ENCODE measurements at regions not wholly inside any gene's neighbourhood (a gene's known extent, or its start where the extent isn't known, plus 50 kb on each side); places are given as distances from the start of the nearest gene placed in this dataset.

DNA sequence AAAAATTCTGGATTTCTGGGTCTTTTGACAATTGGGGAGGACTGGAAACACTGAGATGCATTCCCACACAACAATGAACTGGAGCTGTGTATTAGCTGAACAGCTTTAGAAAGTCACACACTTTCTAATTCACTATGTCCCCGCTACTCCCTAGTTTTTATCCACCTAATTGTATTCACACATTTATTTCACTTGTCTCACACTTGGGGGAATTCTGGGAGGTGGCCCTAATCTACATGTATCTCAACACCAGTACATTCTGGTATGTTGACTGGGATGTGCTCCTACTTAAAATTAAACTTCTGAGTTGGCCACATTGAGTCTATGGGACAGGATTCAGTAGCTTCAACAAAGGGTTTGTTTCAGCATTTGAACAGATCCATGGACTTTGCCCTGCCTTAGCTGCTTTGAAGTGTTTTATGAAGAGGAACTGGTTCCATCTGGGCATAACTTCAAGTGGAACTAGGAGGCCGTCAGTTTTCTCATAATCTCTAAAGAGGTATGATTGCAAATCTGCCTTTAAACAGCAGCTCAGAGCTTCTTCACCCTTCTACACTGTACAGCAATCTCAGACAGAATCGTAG, 106.5 kb upstream of the CMC1 start:
- no peak overlapping the region for H2AK5ac ChIP-seq (ENCODE audit: low read length, severe bottlenecking)
- H3K4me1 ChIP-seq (ENCODE audit: control insufficient read depth, insufficient read depth, low read depth, low read length), result no peaks in the 10 kb centered on the region
- H2AFZ ChIP-seq (ENCODE audit: low read depth, low read length), result no peak overlapping the region
- no peak overlapping the region for H3K4me3 ChIP-seq (ENCODE audit: insufficient read depth in 1 of 2, low read depth in 1 of 2, low read length in 2 of 2)
- H3K14ac ChIP-seq (ENCODE audit: low read length in 2 of 2), result no peak overlapping the region
- H3K18ac ChIP-seq (ENCODE audit: low read depth in 1 of 2, low read length in 2 of 2), result no peak overlapping the region
- no peak overlapping the region for H2BK12ac ChIP-seq (ENCODE audit: low read length in 2 of 2)
- no peaks in the 10 kb centered on the region for H3K79me1 ChIP-seq (replicated peaks; ENCODE audit: low read length, poor library complexity, severe bottlenecking)
- WGBS, result 70% methylated on average over 3 of the region's 3 CpGs
- no peak for DNase-seq
- no peak overlapping the region for H3K4ac ChIP-seq (ENCODE audit: low read depth in 1 of 2, low read length in 2 of 2)
- H3K27ac ChIP-seq (ENCODE audit: low read length, poor library complexity, severe bottlenecking), result no peak overlapping the region
- H2BK15ac ChIP-seq (ENCODE audit: low read depth, poor library complexity, severe bottlenecking), result no peak overlapping the region
- no peak overlapping the region for H4K91ac ChIP-seq (ENCODE audit: low read length)
- no peak overlapping the region for H2BK5ac ChIP-seq (ENCODE audit: low read depth, low read length, poor library complexity, severe bottlenecking)
- no peak overlapping the region for H2BK120ac ChIP-seq (ENCODE audit: low read depth, low read length)
- no peaks in the 10 kb centered on the region for H3K27me3 ChIP-seq (ENCODE audit: control insufficient read depth in 1 of 2, insufficient read depth in 1 of 2, low read length in 2 of 2)
- no peak overlapping the region for H3K4me2 ChIP-seq (ENCODE audit: low read length, poor library complexity, severe bottlenecking)
- no peaks in the 10 kb centered on the region for H3K9me3 ChIP-seq (ENCODE audit: control insufficient read depth, low read length)
- no peak overlapping the region for H3K23ac ChIP-seq (ENCODE audit: low read length in 2 of 2)
- H3K36me3 ChIP-seq (ENCODE audit: control insufficient read depth in 1 of 2, insufficient read depth in 2 of 2, low read depth in 1 of 2, low read length in 2 of 2), result no peaks in the 10 kb centered on the region
- H4K8ac ChIP-seq (ENCODE audit: low read length), result no peak overlapping the region
- H3K9ac ChIP-seq (ENCODE audit: low read length), result no peak overlapping the region

DNA sequence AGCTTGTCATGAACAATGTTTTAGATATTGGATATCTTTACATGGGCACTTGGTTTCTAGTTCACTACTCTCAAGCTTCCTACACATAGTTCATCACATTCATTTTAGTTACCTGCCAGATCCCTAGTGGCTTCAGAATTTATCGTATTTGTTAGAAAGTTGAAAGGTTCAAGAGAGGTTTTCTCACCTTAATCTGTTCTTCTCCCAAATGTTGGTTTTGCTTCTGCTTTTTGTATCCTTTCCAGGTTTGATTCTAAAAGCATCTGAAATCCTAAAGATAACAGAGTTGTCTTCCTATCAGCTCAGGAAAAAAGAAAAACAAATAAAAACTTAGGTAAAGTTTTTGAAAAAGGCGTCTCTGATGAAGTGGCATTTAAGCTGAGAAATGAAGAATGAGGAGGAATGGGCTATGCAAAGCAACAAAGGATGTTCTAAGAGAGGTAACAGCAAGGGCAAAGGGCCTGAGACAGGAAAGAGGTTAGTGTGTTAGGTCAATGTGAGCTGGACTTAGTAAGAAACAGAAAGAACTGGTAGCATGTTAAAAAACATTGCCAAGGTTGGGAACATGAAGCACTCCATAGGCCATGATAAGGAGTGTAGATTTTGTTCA, 104.7 kb upstream of the CMC1 start:
- Histone ChIP-seq H2AK5ac (ENCODE audit: low read length, severe bottlenecking) (no peak overlapping the region), H3K14ac (ENCODE audit: low read length in 2 of 2) (no peak overlapping the region), H3K4ac (ENCODE audit: low read depth in 1 of 2, low read length in 2 of 2) (no peak overlapping the region), H3K27ac (ENCODE audit: low read length, poor library complexity, severe bottlenecking) (no peak overlapping the region), H2AFZ (ENCODE audit: low read depth, low read length) (no peak overlapping the region), H3K4me2 (ENCODE audit: low read length, poor library complexity, severe bottlenecking) (no peak overlapping the region), H3K27me3 (ENCODE audit: control insufficient read depth in 1 of 2, insufficient read depth in 1 of 2, low read length in 2 of 2) (no peaks in the 10 kb centered on the region), H3K4me3 (ENCODE audit: insufficient read depth in 1 of 2, low read depth in 1 of 2, low read length in 2 of 2) (no peak overlapping the region), H3K79me1 (replicated peaks; ENCODE audit: low read length, poor library complexity, severe bottlenecking) (no peaks in the 10 kb centered on the region), H4K8ac (ENCODE audit: low read length) (no peak overlapping the region), H3K9me3 (ENCODE audit: control insufficient read depth, low read length) (no peaks in the 10 kb centered on the region), H3K9ac (ENCODE audit: low read length) (no peak overlapping the region), H3K4me1 (ENCODE audit: control insufficient read depth, insufficient read depth, low read depth, low read length) (no peaks in the 10 kb centered on the region), H2BK5ac (ENCODE audit: low read depth, low read length, poor library complexity, severe bottlenecking) (no peak overlapping the region), H3K23ac (ENCODE audit: low read length in 2 of 2) (no peak overlapping the region), H2BK12ac (ENCODE audit: low read length in 2 of 2) (no peak overlapping the region), H4K91ac (ENCODE audit: low read length) (no peak overlapping the region), H2BK15ac (ENCODE audit: low read depth, poor library complexity, severe bottlenecking) (no peak overlapping the region), H2BK120ac (ENCODE audit: low read depth, low read length) (no peak overlapping the region), H3K36me3 (ENCODE audit: control insufficient read depth in 1 of 2, insufficient read depth in 2 of 2, low read depth in 1 of 2, low read length in 2 of 2) (no peaks in the 10 kb centered on the region), H3K18ac (ENCODE audit: low read depth in 1 of 2, low read length in 2 of 2) (no peak overlapping the region)
- no peak for DNase-seq
- WGBS, result 68% methylated on average over 1 of the region's 2 CpGs

DNA sequence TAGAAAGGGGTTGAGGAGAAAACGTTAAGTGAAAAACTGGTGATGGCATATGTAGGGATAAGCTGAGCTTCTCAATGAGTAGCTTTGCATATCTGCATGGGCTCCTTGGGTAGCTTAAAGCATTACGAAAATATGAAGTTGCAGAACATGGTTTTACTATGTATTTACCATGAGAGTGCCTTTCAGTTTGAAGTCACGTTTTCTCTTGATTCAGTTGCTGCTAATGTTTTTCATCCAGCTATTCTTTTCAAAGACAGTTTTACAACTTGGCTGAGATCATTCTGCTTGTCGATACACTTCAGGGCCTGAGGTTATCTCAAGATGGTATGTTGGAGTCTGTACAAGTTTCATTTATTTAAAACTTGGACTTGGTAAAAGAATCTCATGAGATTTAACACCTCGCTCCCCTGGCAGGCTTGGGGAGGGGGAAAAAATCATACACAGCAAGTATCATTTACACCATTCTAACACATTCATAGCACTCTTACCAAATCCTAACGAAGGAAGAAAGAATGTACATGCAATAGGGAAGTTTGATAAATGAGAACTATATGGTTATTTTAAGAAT, 103.3 kb upstream of the CMC1 start:
- Histone ChIP-seq H4K8ac (ENCODE audit: low read length) (no peak overlapping the region), H3K9me3 (ENCODE audit: control insufficient read depth, low read length) (no peaks in the 10 kb centered on the region), H3K4me2 (ENCODE audit: low read length, poor library complexity, severe bottlenecking) (no peak overlapping the region), H2BK120ac (ENCODE audit: low read depth, low read length) (no peak overlapping the region), H3K79me1 (replicated peaks; ENCODE audit: low read length, poor library complexity, severe bottlenecking) (no peaks in the 10 kb centered on the region), H3K4me3 (ENCODE audit: insufficient read depth in 1 of 2, low read depth in 1 of 2, low read length in 2 of 2) (no peak overlapping the region), H4K91ac (ENCODE audit: low read length) (no peak overlapping the region), H3K27me3 (ENCODE audit: control insufficient read depth in 1 of 2, insufficient read depth in 1 of 2, low read length in 2 of 2) (no peaks in the 10 kb centered on the region), H2BK15ac (ENCODE audit: low read depth, poor library complexity, severe bottlenecking) (no peak overlapping the region), H3K27ac (ENCODE audit: low read length, poor library complexity, severe bottlenecking) (no peak overlapping the region), H2BK5ac (ENCODE audit: low read depth, low read length, poor library complexity, severe bottlenecking) (no peak overlapping the region), H3K4me1 (ENCODE audit: control insufficient read depth, insufficient read depth, low read depth, low read length) (no peaks in the 10 kb centered on the region), H3K9ac (ENCODE audit: low read length) (no peak overlapping the region), H3K14ac (ENCODE audit: low read length in 2 of 2) (no peak overlapping the region), H3K23ac (ENCODE audit: low read length in 2 of 2) (no peak overlapping the region), H2AK5ac (ENCODE audit: low read length, severe bottlenecking) (no peak overlapping the region), H2AFZ (ENCODE audit: low read depth, low read length) (no peak overlapping the region), H3K18ac (ENCODE audit: low read depth in 1 of 2, low read length in 2 of 2) (no peak overlapping the region), H3K4ac (ENCODE audit: low read depth in 1 of 2, low read length in 2 of 2) (no peak overlapping the region), H3K36me3 (ENCODE audit: control insufficient read depth in 1 of 2, insufficient read depth in 2 of 2, low read depth in 1 of 2, low read length in 2 of 2) (no peaks in the 10 kb centered on the region), H2BK12ac (ENCODE audit: low read length in 2 of 2) (no peak overlapping the region)
- 49% methylated on average over 4 of the region's 6 CpGs for WGBS
- no peak for DNase-seq

DNA sequence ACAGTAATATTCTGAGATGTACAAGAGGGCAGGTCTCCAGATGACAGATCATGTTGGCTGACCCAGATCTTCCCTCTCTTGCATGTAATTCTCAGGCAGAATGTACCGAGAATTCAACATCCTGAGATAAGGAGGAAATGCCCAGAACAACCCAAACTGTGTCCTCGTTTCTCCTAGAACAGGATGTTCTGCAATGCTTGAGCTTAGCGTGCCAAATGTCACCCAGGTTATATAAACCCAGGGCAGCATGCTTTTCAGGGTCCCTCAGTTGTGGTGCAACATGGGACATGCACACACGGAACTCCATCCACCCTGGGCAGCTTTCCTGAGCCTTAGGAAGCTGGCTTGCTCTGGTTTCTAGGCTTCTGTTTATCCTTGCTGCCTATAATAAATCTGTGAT, 102.1 kb upstream of the CMC1 start:
- Histone ChIP-seq H3K4me1 (ENCODE audit: control insufficient read depth, insufficient read depth, low read depth, low read length) (no peaks in the 10 kb centered on the region), H3K36me3 (ENCODE audit: control insufficient read depth in 1 of 2, insufficient read depth in 2 of 2, low read depth in 1 of 2, low read length in 2 of 2) (no peaks in the 10 kb centered on the region), H3K4ac (ENCODE audit: low read depth in 1 of 2, low read length in 2 of 2) (no peak overlapping the region), H3K4me2 (ENCODE audit: low read length, poor library complexity, severe bottlenecking) (no peak overlapping the region), H3K79me1 (replicated peaks; ENCODE audit: low read length, poor library complexity, severe bottlenecking) (no peaks in the 10 kb centered on the region), H2AFZ (ENCODE audit: low read depth, low read length) (no peak overlapping the region), H2BK15ac (ENCODE audit: low read depth, poor library complexity, severe bottlenecking) (no peak overlapping the region), H2AK5ac (ENCODE audit: low read length, severe bottlenecking) (no peak overlapping the region), H2BK5ac (ENCODE audit: low read depth, low read length, poor library complexity, severe bottlenecking) (no peak overlapping the region), H3K27ac (ENCODE audit: low read length, poor library complexity, severe bottlenecking) (no peak overlapping the region), H3K4me3 (ENCODE audit: insufficient read depth in 1 of 2, low read depth in 1 of 2, low read length in 2 of 2) (no peak overlapping the region), H3K27me3 (ENCODE audit: control insufficient read depth in 1 of 2, insufficient read depth in 1 of 2, low read length in 2 of 2) (no peaks in the 10 kb centered on the region), H3K14ac (ENCODE audit: low read length in 2 of 2) (no peak overlapping the region), H2BK12ac (ENCODE audit: low read length in 2 of 2) (no peak overlapping the region), H3K9ac (ENCODE audit: low read length) (no peak overlapping the region), H4K8ac (ENCODE audit: low read length) (no peak overlapping the region), H2BK120ac (ENCODE audit: low read depth, low read length) (no peak overlapping the region), H3K23ac (ENCODE audit: low read length in 2 of 2) (no peak overlapping the region), H3K18ac (ENCODE audit: low read depth in 1 of 2, low read length in 2 of 2) (no peak overlapping the region), H3K9me3 (ENCODE audit: control insufficient read depth, low read length) (no peaks in the 10 kb centered on the region), H4K91ac (ENCODE audit: low read length) (no peak overlapping the region)
- WGBS, result 56% methylated on average over 4 of the region's 4 CpGs
- no peak for DNase-seq
